ENCODE measurements at regions not wholly inside any gene's neighbourhood (a gene's known extent, or its start where the extent isn't known, plus 50 kb on each side); places are given as distances from the start of the nearest gene placed in this dataset.

DNA sequence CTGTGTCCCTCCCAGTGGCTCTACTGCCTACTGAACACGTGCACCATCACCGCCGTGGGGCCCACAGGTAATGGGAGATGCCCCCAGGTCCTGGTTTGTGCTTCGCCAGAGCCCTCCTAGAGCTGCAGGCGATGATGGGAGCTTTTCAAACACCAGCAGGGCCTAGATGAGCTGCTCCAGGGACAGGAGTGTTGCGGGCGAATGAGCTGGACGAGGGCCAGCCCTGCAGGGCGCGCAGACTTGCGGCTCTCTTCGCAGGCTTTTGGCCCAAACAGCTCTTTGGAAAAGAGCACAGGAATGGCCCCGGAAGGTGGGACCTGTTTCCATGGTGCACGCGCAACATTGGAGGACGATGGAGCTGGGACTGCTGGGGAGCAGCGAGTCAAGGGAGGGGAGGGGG lies 409.3 kb upstream of the SULF2 start:
- DNase-seq: peak; percentile 24

DNA sequence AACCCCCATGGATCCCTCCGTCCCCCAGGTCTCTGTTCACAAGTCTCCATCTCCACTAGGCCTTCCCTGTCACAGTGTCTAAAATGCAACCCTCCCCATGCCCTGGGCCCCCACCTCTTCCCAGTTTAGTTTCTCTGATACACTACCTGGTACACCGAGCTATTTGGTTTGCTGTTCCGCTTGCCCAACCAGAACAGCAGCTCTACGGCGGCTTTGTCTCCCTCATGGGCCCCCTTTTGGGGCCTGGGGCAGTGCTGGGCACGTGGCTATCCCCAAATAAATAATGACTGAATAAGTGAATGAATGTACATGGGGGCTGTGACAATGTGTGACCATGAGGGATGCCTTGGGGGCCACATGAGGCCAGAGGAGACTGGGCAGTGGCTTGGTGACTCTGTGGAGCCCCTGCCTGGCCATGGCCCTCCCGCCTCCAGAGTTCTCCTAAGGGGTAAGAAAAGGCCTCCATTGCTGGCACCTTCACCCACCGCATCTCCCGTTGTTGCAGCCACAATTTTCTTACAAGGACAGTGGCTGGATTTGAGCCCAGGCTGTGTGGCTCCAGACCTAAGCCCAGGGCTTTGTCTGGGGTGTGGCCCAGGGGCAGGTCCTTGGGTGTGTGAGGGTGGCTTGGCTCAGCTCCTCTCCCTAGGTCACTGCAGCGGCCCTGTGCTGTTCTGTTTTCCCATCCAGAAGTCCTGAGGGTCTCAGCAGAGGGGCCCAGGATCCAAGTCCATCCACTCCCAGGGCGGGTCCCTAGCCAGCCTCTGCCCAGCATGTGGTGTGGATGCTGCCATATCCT lies 408.5 kb upstream of the SULF2 start:
- no peak for DNase-seq

DNA sequence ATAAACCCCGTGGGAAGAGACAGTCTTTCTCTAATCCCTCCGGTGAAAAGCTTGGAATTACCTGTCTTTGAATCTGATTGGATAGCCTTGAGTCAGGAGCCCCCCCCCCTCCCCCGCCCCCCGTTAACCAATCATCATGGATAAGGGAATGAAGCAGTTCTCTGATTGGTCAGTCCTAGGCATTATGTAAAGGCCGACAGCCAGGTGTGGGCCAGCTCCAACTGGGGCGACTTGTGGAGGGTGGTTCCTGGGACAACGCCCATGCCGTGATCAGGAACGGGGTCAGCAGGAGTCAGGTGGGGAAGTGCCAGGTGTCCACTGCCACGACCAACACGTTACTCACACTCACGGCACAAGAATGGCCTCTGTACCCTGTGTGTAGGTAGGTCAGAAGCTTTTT lies 406.8 kb upstream of the SULF2 start:
- no peak for DNase-seq

DNA sequence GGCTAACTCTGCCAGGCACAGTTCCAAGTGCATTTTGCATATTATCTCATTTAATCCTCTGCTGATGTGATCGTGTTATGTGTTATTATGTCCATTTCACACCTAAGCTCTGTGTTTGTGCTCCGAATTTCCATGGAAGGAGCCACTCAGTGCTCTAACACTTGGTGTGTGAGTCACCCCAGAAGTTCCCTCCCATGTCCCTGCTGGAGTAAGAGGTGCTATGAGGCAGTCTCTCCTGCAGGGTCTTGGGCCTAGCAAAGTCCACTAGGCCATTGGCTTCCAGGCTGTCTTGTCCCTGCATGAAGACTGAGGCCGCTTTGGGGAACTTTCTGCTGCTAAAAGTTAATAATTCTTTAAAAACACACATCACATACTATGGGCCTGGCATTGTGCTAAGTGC lies 405.9 kb upstream of the SULF2 start:
- DNase-seq: no peak

DNA sequence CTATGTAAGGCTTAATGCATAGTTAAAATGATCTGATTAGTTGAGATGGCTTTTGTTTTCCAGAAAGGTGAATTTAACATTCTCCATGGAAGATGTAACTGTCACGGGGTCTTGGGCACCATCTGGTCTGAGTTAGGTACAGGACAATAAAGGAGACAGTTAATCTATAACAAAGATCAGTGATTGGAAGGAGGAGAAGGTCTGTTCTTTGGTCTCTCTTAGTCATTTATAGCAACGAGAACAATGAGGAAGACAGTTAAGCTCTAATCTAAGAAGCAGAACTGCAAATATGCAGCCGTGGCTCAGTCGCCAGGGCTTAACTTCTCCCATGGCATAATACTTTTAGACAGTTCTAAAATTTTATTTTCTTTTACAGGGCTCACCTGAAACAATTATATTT lies 405.5 kb upstream of the SULF2 start:
- no peak for DNase-seq

DNA sequence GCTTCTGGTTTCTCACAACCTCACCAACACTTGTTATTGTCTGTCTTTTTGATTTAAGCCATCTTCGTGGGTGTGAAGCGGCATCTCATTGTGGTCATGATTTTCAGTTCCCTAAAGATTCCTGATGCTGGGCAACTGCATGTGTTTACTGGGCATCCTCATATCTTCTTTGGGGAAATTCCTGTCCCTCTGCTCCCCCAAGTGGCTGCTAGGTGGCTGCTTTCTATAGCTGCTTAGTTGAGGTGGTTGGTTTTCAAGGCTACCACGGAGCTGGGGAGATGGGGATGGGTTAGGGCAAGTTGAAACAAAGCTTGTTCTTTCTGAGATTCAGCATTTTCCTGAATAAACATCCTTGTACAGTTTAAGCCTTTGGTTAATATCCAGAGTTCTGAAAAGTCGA lies 403.9 kb upstream of the SULF2 start:
- DNase-seq: no peak

DNA sequence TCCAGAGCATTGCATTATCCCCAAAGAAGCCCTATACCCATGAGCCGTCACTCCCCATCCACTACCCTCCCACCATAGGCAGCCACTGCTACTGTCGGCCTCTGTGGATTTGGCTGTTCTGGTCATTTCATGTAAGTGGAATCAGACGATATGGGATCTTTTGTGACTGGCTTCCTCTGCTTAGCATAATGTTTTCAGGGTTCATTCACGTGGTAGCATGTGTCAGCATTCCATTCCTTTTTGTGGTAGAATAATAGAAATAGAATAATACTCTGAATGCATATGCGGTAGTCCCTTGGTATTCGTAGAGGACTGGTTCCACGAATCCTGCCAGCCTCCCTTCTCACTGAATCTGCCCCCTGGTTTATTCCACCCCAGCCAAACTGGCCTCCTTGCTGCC lies 402.6 kb upstream of the SULF2 start:
- no peak for DNase-seq

DNA sequence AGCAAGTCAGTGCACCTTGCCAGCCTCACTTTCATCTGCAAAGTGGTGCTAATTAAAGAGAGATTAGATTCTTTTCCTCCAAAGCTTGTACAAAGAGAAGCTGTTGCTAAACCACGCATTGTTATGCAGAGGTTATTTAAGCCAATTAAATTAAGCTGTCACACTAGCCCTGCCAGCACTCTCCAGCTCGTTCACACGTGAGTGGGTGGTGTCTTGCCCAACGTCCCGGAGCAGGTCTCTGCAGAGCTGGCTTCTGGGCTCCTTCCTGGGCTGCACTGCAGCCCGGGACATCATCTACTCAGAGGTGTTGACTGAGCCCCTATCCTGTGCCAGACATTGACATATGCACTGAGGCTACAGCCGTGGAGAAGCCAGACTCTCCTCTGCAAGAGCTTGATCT lies 401.6 kb upstream of the SULF2 start:
- no peak for DNase-seq

DNA sequence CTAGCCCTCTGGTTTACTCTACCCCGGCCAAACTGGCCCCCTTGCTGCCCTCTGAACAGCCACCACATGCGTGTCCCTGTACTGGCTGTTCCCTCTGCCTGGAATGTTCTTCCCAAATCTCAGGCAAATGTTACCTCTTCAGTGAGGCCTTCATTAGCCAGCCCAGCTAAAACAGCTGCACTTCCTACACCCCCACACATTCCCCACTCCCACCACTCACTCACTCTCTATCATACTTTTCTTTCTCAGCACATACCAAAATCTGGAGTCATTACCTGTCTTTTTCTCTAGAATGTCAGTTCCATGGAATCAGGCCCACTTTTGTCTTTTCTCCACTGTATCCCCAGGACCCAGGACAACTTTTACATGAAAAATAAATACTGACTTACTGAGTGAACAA lies 401.2 kb upstream of the SULF2 start:
- no peak for DNase-seq

DNA sequence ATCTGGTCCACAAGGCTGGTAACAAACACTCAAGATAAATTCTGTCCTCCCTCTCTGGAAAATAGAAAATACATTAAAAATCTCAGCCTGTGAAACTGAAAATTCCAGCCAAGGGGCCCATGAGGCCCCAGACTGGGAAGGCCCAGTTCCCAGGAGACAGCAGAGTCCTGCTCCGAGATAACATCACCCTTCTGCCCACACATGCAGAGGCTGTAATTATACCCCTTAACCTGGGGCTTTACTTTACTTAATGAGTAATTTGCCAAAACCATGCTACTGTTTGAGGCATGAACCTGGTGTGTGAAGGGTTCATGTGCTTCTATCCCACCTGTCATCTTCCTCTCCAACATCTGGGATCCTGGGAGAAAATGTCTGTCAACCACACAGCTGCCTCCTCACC lies 398.9 kb upstream of the SULF2 start:
- no peak for DNase-seq

DNA sequence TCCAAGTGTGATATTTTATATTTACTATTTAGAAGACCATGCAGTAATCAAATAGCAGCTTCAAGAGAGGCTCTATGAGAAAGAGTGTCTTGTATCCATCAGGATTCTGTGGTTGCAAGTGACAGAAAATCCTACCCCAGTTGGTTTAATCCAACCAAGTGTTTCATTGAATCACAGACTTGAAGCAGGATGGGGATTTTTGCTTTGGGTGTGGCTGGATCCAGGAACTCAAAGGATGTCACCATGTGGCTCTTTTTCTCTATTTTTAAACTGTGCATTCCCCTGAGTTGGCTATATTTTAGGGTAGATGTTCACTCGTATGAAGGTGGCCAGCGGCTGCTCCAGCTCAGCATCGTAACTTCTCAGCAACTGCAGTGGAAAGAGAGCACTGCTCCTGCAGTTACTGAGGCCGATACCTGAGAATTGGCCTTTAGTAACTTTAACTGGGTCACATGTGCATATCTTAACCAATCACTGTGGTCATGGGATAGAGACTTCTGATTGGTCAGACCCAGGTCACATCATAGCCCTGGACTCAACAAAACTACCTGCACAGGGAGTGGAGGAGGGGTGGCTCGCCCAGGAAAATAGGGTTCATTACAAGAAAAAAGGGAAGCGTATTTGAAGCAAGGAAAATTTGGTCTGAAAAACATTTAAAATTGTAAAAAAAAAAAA lies 396.1 kb upstream of the SULF2 start:
- no peak for DNase-seq

DNA sequence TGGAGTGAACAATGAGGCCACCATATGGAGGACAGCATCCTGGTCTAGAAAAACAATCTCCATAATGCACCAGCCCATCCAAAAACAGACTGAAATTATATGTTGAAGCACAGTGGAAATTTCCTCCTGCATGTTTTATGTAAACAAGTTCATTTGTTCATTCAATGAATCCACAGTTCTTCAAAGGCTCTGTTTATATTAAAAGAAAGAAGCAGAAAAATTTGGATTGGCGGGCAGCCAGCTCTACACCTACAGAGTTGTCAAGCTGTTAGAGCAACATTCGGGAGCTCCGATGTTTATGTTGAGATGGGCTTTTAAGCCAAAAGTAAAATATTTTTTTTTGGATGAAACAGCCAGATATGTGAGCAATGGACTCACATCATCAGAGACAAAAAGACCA lies 395.3 kb upstream of the SULF2 start:
- DNase-seq: no peak

DNA sequence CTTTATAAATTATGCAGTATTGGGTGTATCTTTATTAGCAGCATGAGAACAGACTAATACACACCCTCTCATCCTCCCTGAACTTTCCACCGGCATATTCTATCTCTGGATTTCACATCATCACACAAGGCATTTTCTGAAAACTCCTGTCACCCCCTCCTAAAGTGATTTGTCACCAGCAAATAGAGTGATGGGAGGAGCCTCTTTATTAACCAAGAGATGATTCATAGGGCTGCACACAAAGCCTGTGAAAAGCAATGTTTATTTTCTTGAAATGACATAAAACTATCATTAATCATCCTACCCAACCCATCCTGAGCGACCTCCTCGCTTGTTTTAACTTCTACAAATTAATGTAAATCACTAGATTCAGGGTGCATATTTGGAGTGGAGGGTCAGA lies 394.7 kb upstream of the SULF2 start:
- no peak for DNase-seq

DNA sequence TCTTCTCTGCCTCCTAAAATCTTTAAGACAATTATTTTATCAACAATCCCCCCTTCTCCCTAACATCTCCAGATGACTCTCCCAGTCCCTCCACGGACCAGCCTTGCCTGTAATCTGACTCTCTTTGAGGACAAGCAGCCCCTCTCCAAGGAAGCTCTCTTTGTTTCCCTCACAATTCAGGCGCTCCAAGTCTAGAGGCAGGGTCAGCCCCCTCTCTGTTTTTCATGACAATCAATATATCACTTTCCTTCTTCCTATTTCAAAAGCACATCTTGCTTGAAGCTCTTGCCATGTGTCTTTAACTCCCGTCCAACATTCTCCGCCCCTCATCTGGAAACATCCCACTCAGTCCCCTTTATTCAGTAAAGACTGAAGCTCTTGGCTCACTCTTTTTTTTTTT lies 393.4 kb upstream of the SULF2 start:
- no peak for DNase-seq

DNA sequence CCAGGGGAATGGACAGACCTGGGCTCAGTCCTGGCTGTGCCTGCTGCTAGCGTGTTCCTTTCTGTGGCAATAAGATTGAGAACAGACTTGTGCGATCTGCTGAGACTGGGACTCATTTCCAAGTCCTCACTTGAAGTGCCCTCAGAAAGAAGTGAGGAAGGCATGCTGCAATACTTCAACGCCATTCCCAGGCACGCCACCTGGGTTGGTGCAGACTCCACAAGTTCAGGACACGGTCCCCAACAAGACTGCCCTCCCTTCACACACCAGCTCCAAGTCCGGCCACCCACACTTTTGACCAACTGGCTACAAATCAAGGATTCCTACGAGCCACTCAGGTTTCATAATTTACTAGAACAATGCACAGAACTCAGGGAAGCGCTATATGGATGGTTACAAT lies 391.8 kb upstream of the SULF2 start:
- DNase-seq: no peak

DNA sequence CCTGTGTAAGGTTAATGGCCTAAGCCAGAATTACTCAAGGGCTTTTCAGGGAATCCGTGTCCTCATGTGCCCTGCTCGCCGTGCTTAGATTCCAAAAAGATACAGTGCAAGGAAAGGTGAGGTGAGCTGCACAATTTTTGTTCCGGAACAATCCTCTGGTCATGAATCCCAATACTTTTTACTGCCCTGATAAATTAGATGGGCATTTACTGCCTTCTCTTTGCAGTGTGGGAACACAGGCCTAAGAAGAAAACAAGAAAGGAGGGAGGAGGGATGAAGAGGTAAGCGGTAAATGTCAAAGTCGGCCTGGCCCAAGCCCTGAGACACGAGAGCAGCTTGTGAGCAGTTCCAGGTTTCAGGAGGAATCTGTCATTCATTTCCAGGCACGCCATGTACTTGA lies 390.9 kb upstream of the SULF2 start:
- DNase-seq: no peak

DNA sequence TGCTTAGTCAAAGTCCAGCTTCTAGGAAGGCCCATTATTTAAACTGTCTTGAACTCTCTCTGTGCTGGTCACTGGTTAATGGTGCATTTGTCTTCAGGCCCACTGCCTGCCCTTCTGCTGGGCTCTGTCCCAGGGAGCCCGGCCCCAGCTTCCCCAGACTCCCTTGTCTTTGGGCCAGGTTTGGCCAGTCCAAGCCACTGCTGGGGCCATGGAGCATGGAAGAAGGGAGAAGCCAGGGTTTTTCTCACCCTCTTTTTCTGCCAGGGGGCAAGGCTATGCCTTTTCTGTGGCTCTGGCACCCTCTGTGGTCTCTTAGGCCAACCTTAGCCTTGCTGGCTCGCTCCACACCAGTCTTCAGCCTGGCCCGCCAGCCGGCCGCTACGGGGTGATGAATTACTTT lies 390.0 kb upstream of the SULF2 start:
- DNase-seq: no peak

DNA sequence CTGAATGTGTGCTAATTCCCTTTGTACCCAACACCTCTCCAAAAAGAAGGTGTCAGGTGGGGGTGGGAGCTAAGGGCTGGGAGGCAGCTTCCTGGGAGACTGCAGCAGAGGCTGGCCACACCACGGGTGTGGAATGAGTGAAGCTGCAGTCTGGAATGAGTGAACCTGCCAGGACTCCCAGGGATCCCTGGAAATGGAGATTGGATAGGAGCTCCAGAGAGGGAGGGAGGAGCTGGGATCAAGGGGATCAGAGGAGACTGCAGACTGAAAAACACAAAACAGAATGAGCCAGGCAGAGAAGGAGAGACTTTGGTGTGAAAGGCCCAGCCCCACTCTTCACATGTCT lies 387.0 kb upstream of the SULF2 start:
- DNase-seq: no peak

DNA sequence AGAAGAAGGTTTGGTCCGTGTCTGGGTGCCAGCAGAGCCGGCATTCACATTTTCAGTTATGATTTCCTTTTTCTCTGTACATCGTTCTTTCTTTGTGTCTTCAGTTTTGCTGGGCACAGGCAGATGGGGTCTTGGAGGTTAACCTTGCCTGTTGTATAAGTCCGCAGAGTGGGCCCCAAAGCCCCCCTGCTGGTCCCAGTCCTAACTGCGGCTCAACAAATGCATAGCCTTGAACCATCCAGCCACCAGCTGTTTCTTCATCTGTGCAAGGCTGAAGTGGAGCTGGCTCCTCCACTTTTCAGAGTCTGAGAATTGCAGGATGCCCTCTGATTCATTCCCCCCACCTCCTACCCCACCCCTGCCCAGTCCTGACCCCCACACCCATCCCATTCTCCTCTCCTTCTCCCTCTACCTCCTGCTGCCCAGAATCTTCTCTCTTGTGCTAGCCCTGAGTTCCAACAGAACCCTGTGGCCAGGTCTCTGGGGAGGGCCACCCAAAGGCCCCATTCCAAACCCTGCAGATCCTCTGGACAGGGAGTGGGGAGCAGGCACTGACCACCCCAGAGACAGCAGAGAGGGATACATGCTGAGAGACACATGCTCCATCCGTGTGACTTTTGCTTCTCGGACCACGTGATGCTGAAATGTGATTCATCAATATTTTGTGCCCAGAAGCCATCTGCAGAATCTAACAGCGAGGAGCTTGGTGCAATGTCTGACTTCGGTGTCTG lies 386.5 kb upstream of the SULF2 start:
- DNase-seq: no peak

DNA sequence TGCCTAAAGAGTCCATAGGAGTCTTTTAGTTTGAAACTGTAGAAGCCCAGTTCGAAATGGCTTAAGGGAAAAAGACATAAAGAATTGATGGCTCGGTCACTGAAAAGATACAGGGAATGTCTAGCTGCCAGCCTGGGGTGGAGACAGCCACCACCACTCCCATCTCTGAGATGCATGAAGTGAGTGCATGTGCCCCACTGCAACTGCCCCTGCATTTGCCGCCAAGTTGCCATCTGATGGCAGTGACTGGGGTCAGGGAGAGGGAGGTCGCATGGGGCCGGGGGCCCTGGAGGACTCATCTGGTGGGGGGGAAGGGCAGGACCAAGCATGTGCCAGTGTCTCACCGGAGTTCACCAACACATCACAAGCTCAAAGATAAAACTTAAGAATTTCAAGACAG lies 385.8 kb upstream of the SULF2 start:
- no peak for DNase-seq

DNA sequence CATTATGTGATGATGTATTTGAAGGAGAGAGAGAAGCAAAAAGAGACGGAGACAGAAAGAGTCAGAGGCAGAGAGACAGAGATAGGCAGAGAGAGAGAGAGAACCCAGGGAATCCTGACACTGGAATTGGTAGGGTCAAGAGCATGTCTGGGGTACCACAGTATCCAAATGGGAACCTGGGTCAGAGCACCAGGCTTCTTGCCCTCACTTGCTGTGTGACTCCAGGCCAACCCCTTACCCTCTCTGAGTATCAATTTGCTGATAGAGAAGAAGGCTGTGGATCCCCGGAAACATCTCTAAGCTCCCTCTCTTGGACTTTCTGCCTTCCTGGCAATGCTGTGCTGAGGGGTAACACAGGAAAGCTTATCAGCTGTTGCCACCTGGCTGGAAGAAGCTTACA lies 385.3 kb upstream of the SULF2 start:
- DNase-seq: no peak

DNA sequence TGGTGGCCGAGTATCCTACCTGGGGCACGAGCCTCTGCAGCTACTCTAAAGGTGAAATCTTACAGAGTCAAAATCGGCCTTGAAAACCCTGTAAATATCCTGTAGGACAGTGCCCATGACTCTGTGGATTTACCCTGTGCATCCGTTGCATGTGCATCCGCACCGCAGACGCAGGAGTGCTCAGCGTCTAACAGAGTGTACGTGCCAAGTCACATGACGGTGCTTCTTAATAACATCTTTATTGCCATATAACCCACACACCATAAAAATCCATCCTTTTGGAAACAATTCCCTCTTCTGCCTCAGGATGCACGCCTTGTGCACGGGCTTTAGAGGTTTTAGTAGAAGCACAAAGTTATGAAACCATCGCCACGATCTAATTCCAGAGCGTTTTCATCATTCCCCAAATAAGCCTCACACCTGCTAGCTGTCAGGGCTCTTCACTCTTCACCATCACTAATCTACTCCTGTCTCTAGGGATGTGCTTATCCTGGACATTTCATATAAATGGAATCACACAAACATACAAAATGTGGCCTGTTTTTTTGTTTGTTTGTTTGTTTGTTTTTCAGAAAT lies 384.5 kb upstream of the SULF2 start:
- no peak for DNase-seq

DNA sequence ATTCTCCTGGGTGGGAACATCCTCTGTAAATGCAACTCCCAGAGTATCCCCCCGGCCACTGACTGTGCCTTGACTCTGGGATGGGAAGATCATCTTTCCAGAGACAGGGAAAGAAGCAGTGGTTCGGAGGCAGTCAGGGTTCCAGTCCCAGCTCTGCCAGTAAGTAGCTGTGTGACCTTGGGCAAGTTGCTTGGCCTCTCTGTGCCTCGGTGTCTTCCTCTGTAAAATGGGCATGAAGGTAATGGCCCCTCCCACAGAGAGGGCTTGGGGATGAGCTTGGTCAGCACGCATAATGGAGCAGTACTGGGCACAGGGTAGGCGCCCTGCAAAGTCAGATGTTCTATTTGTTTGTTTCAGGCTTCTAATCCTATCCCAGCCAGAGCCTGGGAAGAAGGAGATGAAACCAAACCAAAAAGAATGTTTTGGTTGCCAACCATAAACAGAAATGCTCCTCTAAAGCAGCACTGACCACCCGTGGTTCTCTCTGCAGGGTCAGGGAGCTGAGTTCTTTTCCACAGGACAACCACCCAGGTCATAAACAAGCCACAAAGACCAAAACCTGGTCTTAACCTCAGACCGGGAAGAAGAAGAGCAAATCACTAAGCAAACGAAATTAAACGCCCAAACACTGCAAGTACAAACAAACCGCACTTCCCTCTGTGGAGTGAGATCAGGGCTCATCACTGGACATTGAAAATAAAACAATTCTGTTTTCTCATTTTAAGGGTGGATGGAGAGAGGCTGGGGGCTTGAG lies 381.0 kb upstream of the SULF2 start:
- DNase-seq: no peak

DNA sequence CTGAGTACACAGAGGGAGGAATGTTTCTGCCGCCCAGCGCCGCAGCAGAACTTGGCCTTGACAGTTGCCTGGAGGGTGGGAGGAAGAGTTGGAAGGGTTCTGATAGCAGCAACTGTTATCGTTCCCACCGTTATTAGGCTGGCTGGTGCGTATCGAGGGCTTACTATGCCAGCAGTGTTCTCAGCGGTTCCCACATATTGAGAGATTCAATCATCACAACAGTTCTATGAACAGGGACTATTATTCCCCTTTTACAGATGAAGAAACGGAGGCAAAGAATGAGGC lies 380.1 kb upstream of the SULF2 start:
- no peak for DNase-seq

Measured in NCI-H1694 treated with DMSO at 0.1 percent for 48 hours (cell line).